ENCODE measurements at regions not wholly inside any gene's neighbourhood (a gene's known extent, or its start where the extent isn't known, plus 50 kb on each side); places are given as distances from the start of the nearest gene placed in this dataset.

DNA sequence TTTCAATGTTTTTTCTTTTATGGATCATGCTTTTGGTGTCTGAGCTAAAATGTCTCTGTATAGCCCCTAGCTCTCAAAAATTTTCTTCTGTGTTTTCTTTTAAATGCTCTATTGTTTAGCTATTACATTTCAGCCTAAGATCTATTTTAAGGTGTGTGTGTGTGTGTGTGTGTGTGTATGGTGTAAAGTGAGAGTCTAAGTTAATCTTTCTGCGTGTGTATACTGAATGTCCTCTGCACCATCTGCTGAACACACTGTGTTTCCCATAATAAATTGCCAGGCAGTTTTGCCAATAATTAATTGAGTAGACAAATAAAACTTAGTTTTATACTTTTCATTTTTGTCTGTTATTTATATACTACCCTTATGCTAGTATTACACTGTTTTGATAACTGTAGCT, 2096.3 kb upstream of the C9orf72 start:
- TF ChIP-seq, protein P1, sequence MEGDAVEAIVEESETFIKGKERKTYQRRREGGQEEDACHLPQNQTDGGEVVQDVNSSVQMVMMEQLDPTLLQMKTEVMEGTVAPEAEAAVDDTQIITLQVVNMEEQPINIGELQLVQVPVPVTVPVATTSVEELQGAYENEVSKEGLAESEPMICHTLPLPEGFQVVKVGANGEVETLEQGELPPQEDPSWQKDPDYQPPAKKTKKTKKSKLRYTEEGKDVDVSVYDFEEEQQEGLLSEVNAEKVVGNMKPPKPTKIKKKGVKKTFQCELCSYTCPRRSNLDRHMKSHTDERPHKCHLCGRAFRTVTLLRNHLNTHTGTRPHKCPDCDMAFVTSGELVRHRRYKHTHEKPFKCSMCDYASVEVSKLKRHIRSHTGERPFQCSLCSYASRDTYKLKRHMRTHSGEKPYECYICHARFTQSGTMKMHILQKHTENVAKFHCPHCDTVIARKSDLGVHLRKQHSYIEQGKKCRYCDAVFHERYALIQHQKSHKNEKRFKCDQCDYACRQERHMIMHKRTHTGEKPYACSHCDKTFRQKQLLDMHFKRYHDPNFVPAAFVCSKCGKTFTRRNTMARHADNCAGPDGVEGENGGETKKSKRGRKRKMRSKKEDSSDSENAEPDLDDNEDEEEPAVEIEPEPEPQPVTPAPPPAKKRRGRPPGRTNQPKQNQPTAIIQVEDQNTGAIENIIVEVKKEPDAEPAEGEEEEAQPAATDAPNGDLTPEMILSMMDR (IDR thresholded peaks at IDR 0.05; ENCODE audit: low read depth, low read length, poor library complexity, severe bottlenecking) = no peak
- TF ChIP-seq EZH2phosphoT487 (IDR thresholded peaks at IDR 0.05; ENCODE audit: borderline replicate concordance, low read length) = no peak

Data from DOHH2 (cell line).